BJ (cell line): ENCODE measurements at regions not wholly inside any gene's neighbourhood (a gene's known extent, or its start where the extent isn't known, plus 50 kb on each side); places are given as distances from the start of the nearest gene placed in this dataset.

Experiments used
- CTCF ChIA-PET: fragments of 350-600 bp; formaldehyde crosslinking; extraction: SDS; loops from one replicate; lab custom pipeline; 2021; ENCODE audit warnings: antibody characterized with exemption, inconsistent platforms; lab: Yijun Ruan, JAX
- POLR2A ChIA-PET: fragments of 300-600 bp; sonication (Branson Sonifier 250); formaldehyde crosslinking; extraction: SDS; loops from one replicate; lab custom pipeline; 2021; ENCODE audit warnings: antibody characterized with exemption; lab: Charles Lee
- DNase-seq: peaks from one replicate; pipeline ENCODE4 v3.0.0-alpha.2; 2011; ENCODE audit warnings: low read depth
- H3K27me3 ChIP-seq: 2 replicates; pipeline ENCODE4 v1.6.0; 2011; ENCODE audit warnings: low read length; ENCODE audit not compliant: control insufficient read depth, insufficient read depth
- H3K36me3 ChIP-seq: 2 replicates; pipeline ENCODE4 v1.5.1; 2011; ENCODE audit warnings: low read length; ENCODE audit not compliant: control insufficient read depth, insufficient read depth
- H3K4me3 ChIP-seq: 2 replicates; pipeline ENCODE4 v1.5.1; 2011; ENCODE audit warnings: low read depth, mild to moderate bottlenecking, control low read depth, low read length
- CTCF ChIP-seq: IDR thresholded peaks from 2 replicates; pipeline ENCODE4 v1.5.1; 2011; ENCODE audit warnings: low read depth, mild to moderate bottlenecking, control low read depth, inconsistent platforms, low read length, moderate library complexity; ENCODE audit not compliant: insufficient read depth

- POLR2A ChIA-PET: interaction anchor here (0.6 kb wide), 1 partner anchor 36 kb away, joined by 3 read pairs; no protein-coding TSS in a partner anchor
- CTCF ChIA-PET: interaction anchor here (0.6 to 2.1 kb wide), 3 partner anchors 9 to 308 kb away, joined by 3 to 10 read pairs (median 3); no protein-coding TSS in a partner anchor
- H3K27me3 ChIP-seq: no peaks in the 10 kb centered on the region
- no peak overlapping the region for H3K4me3 ChIP-seq
- H3K36me3 ChIP-seq: no peaks in the 10 kb centered on the region
- no peak for DNase-seq
- no peak for TF ChIP-seq CTCF
Measured at GRCh38 chr13:48782429-48782840, 128.7 kb downstream of the CYSLTR2 start.

- peak; percentile 88 for DNase-seq
- CTCF ChIA-PET: interaction anchor here (1.2 to 2.1 kb wide), 2 partner anchors 9 to 14 kb away, joined by 3 to 10 read pairs; no protein-coding TSS in a partner anchor
- Histone ChIP-seq H3K4me3 (no peak overlapping the region), H3K36me3 (no peaks in the 10 kb centered on the region), H3K27me3 (no peaks in the 10 kb centered on the region)
- no peak for TF ChIP-seq CTCF
- POLR2A ChIA-PET: interaction anchor here (0.5 kb wide), 1 partner anchor 193 kb away, joined by 3 read pairs; no protein-coding TSS in a partner anchor
Measured at GRCh38 chr13:48783181-48783630, 129.5 kb downstream of the CYSLTR2 start.

- POLR2A ChIA-PET: no interaction called here
- Histone ChIP-seq H3K36me3 (no peaks in the 10 kb centered on the region), H3K27me3 (no peaks in the 10 kb centered on the region), H3K4me3 (no peak overlapping the region)
- CTCF ChIA-PET: interaction anchor here (1.2 to 2.1 kb wide), 2 partner anchors 9 to 14 kb away, joined by 3 to 10 read pairs; no protein-coding TSS in a partner anchor
- TF ChIP-seq CTCF: no peak
- DNase-seq: no peak
Measured at GRCh38 chr13:48783695-48784230, 130.0 kb downstream of the CYSLTR2 start.

GRCh38 chr13:48784916-48785548 lies 131.3 kb downstream of the CYSLTR2 start:
- CTCF ChIA-PET: no interaction called here
- Histone ChIP-seq H3K4me3 (no peak overlapping the region), H3K36me3 (no peaks in the 10 kb centered on the region), H3K27me3 (peaks cover 1% of the 10 kb centered on the region)
- no peak for DNase-seq
- POLR2A ChIA-PET: no interaction called here
- no peak for TF ChIP-seq CTCF

- Histone ChIP-seq H3K4me3 (no peak overlapping the region), H3K27me3 (peaks cover 1% of the 10 kb centered on the region), H3K36me3 (no peaks in the 10 kb centered on the region)
- ChIA-PET CTCF (interaction anchor here (0.6 to 0.8 kb wide), 2 partner anchors 8 to 182 kb away, joined by 3 to 4 read pairs; no protein-coding TSS in a partner anchor), POLR2A (no interaction called here)
- TF ChIP-seq CTCF: no peak
- no peak for DNase-seq
Measured at GRCh38 chr13:48790199-48790598, 136.5 kb downstream of the CYSLTR2 start.
